ENCODE measurements at regions not wholly inside any gene's neighbourhood (a gene's known extent, or its start where the extent isn't known, plus 50 kb on each side); places are given as distances from the start of the nearest gene placed in this dataset.

GRCh38 chrX:122943918-122944317 lies 240.2 kb upstream of the GRIA3 start:
- no peaks in the 10 kb centered on the region for H3K9me3 ChIP-seq (replicated peaks; ENCODE audit: control insufficient read depth, insufficient read depth, low read length)
- ChIA-PET SMC1A (ENCODE audit: uncharacterized antibody, unreplicated experiment) (no interaction called here), CTCF (no interaction called here), RAD21 (ENCODE audit: unreplicated experiment) (no interaction called here), POLR2A (no interaction called here)
- 53% methylated on average over 3 of the region's 3 CpGs for WGBS (ENCODE audit: insufficient coverage, insufficient replicate concordance, low lambda C conversion rate, missing lambda C conversion rate)
- H3K4me1 ChIP-seq (ENCODE audit: control insufficient read depth, insufficient read depth, low read length), result no peaks in the 10 kb centered on the region
- H3K27me3 ChIP-seq (replicated peaks in 1 of 2; ENCODE audit: control insufficient read depth in 2 of 2, insufficient read depth in 2 of 2, low read length in 1 of 2), result no peaks in the 10 kb centered on the region
- FAIRE-seq (no peak), ATAC-seq (no peak), DNase-seq (ENCODE audit: low read depth, low spot score) (no peak)
- in situ Hi-C loops (cut with MboI) (no loop called here), intact Hi-C loops (cut with micrococcal nuclease; ENCODE audit: unreplicated experiment) (no loop called here)
- no peak overlapping the region for H3K4me3 ChIP-seq
- no peaks in the 10 kb centered on the region for H3K36me3 ChIP-seq (ENCODE audit: control insufficient read depth in 2 of 2, insufficient read depth in 2 of 2, low read length in 1 of 2)
- no peak overlapping the region for H2AFZ ChIP-seq (ENCODE audit: control insufficient read depth, low read depth, low read length)
- H4K20me1 ChIP-seq (ENCODE audit: control insufficient read depth, insufficient read depth), result no peaks in the 10 kb centered on the region
- no peak overlapping the region for H3K27ac ChIP-seq (ENCODE audit: control insufficient read depth, insufficient read depth)
- H3K4me2 ChIP-seq (ENCODE audit: control insufficient read depth, insufficient read depth), result no peak overlapping the region
- H3K9ac ChIP-seq (ENCODE audit: control insufficient read depth, insufficient read depth, low read length), result no peak overlapping the region
- no peaks in the 10 kb centered on the region for H3K79me2 ChIP-seq (ENCODE audit: control insufficient read depth, insufficient read depth, low read length)
- no TSS peak for BruUV-seq (replicated peaks)
- TF ChIP-seq YY1 (IDR thresholded peaks at IDR 0.05; ENCODE audit: low read depth, low read length), result no peak
- TF ChIP-seq ZNF207 (IDR thresholded peaks at IDR 0.05; ENCODE audit: borderline replicate concordance), result no peak
- no peak for TF ChIP-seq SMAD5 (IDR thresholded peaks at IDR 0.05; ENCODE audit: low read depth)
- no peak for TF ChIP-seq FOS (IDR thresholded peaks at IDR 0.05; ENCODE audit: borderline replicate concordance, extremely low read depth, insufficient read length)
- TF ChIP-seq LARP7 (IDR thresholded peaks at IDR 0.05), result no peak
- TF ChIP-seq ZBTB4 (CRISPR knock-in tag; IDR thresholded peaks at IDR 0.05), result no peak
- TF ChIP-seq TARDBP (IDR thresholded peaks at IDR 0.05; ENCODE audit: borderline replicate concordance), result no peak
- TF ChIP-seq POLR2AphosphoS2 (IDR thresholded peaks at IDR 0.05; ENCODE audit: low read depth, low read length), result no peak
- no peak for TF ChIP-seq FOXM1 (IDR thresholded peaks at IDR 0.05; ENCODE audit: low read depth, low read length)
- TF ChIP-seq MYC (IDR thresholded peaks at IDR 0.05; ENCODE audit: insufficient read depth, insufficient read length, insufficient replicate concordance, low read length, severe bottlenecking), result no peak
- TF ChIP-seq SREBF1 (IDR thresholded peaks at IDR 0.05; ENCODE audit: low read length), result no peak

Data from GM12878 (cell line).